GM06990 (cell line): ENCODE measurements at regions not wholly inside any gene's neighbourhood (a gene's known extent, or its start where the extent isn't known, plus 50 kb on each side); places are given as distances from the start of the nearest gene placed in this dataset.

Experiments used
- DNase-seq: peaks from one replicate; pipeline ENCODE4 v3.0.0-alpha.2; 2011; ENCODE audit not compliant: insufficient read length; ENCODE audit errors: extremely low read depth
- H3K27me3 ChIP-seq: replicated peaks from 2 replicates; pipeline ENCODE4 v1.6.0; 2011; ENCODE audit warnings: low read length; ENCODE audit not compliant: control insufficient read depth, insufficient read depth
- H3K36me3 ChIP-seq: 2 replicates; pipeline ENCODE4 v1.5.1; 2011; ENCODE audit warnings: low read length; ENCODE audit not compliant: control insufficient read depth, insufficient read depth
- H3K4me3 ChIP-seq: replicated peaks from 2 replicates; pipeline ENCODE4 v1.5.1; 2011; ENCODE audit warnings: low read depth, mild to moderate bottlenecking, control low read depth, low read length
- CTCF ChIP-seq: IDR thresholded peaks from 2 replicates; pipeline ENCODE4 v1.5.1; 2011; ENCODE audit warnings: low read length, control low read depth, mild to moderate bottlenecking, inconsistent platforms; ENCODE audit not compliant: insufficient read depth, poor library complexity, severe bottlenecking

- no peak for TF ChIP-seq CTCF
- Histone ChIP-seq H3K27me3 (no peaks in the 10 kb centered on the region), H3K4me3 (no peak overlapping the region), H3K36me3 (no peaks in the 10 kb centered on the region)
- no peak for DNase-seq
Observed at GRCh38 chr6:121967631-121968030, 431.8 kb upstream of the HSF2 start.

DNA sequence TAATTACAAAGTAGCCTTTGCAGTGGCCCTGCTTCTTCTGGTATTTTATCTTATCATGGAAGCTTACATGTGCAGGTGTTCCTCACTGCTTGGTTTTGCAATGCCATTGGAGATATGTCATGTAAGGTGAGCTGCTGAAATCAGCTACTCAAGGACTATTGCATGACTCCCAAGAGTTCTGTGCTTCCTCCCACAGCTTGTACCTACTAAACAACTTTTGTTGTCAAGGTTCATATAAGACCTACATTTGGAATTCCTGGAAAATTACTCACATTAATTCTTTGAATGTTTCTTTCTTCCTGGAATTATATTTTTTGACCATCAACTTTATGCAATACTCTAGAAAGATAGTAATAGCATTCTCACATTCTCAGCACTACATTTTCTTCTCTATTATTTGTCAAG lies 427.5 kb upstream of the HSF2 start:
- no peak for TF ChIP-seq CTCF
- H3K4me3 ChIP-seq = no peak overlapping the region
- no peak for DNase-seq

GRCh38 chr6:121984956-121985355 lies 414.5 kb upstream of the HSF2 start:
- no peak for TF ChIP-seq CTCF

More for the DNA sequence above, 427.5 kb upstream of the HSF2 start:
- Histone ChIP-seq H3K36me3 (no peaks in the 10 kb centered on the region), H3K27me3 (no peaks in the 10 kb centered on the region)

DNA sequence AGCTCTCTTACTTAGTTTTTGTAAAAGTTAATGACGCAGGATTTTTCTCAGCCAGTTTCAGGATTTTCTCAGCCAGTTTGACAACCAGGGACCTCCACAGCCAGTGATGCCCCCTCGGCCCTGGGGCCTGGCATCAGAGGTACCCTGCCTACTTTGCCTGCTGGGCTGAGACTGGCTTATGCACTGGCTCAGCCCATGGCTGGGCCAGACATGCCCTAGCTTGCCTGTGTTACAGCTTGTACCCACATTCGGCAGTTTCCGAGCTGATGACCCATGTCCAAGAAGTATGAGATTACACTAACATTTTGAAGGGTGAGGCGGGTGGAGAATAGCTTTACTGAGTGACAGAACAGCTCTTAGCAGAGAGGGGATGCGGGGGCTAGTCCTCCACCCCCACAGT lies 406.1 kb upstream of the HSF2 start:
- no peak for DNase-seq
- Histone ChIP-seq H3K36me3 (no peaks in the 10 kb centered on the region), H3K4me3 (no peak overlapping the region), H3K27me3 (no peaks in the 10 kb centered on the region)
- TF ChIP-seq CTCF = no peak

More at GRCh38 chr6:121984956-121985355, 414.5 kb upstream of the HSF2 start:
- Histone ChIP-seq H3K36me3 (no peaks in the 10 kb centered on the region), H3K27me3 (no peaks in the 10 kb centered on the region), H3K4me3 (no peak overlapping the region)
- no peak for DNase-seq

GRCh38 chr6:121994919-121995318 lies 404.5 kb upstream of the HSF2 start:
- Histone ChIP-seq H3K27me3 (no peaks in the 10 kb centered on the region), H3K36me3 (no peaks in the 10 kb centered on the region), H3K4me3 (no peak overlapping the region)
- no peak for DNase-seq
- no peak for TF ChIP-seq CTCF

- H3K4me3 ChIP-seq = no peak overlapping the region
- no peak for TF ChIP-seq CTCF
- no peak for DNase-seq
- H3K36me3 ChIP-seq = no peaks in the 10 kb centered on the region
- H3K27me3 ChIP-seq = no peaks in the 10 kb centered on the region
Observed at GRCh38 chr6:121998631-121999030, 400.8 kb upstream of the HSF2 start.
